Tibial nerve (tissue), 4 donors: ENCODE measurements at regions not wholly inside any gene's neighbourhood (a gene's known extent, or its start where the extent isn't known, plus 50 kb on each side); places are given as distances from the start of the nearest gene placed in this dataset.

Experiments
- CTCF ChIP-seq, 5 experiments: fragments of 200-600 bp in 3 of 5; fragments of 450-650 bp in 2 of 5; sonication (generic) in 3 of 5; IDR thresholded peaks; one replicate each; pipeline ENCODE4 v1.5.1; 2016 to 2019; ENCODE audit warnings: antibody characterized with exemption in 5 of 5, mild to moderate bottlenecking in 3 of 5, moderate library complexity in 2 of 5
- EP300 ChIP-seq, 2 donors: sonication (generic); formaldehyde crosslinking; IDR thresholded peaks; one replicate each; pipeline ENCODE4 v1.6.1; 2017; ENCODE audit warnings: antibody characterized with exemption in 2 of 2, mild to moderate bottlenecking in 1 of 2
- POLR2A ChIP-seq, 2 donors: fragments of 450-650 bp; IDR thresholded peaks; one replicate each; pipeline ENCODE4 v1.6.1; 2017; ENCODE audit warnings: antibody characterized with exemption in 2 of 2, mild to moderate bottlenecking in 2 of 2, moderate library complexity in 2 of 2

- TF ChIP-seq CTCF (IDR thresholded peaks at IDR 0.05) (no peak), POLR2A (IDR thresholded peaks at IDR 0.05) (no peak), EP300 (IDR thresholded peaks at IDR 0.05) (no peak)
These were observed 277.4 kb upstream of the JAG1 start for GRCh38 chr20:10951216-10951615.
